AG09319 (cell line): ENCODE measurements at regions not wholly inside any gene's neighbourhood (a gene's known extent, or its start where the extent isn't known, plus 50 kb on each side); places are given as distances from the start of the nearest gene placed in this dataset.

Experiments
- DNase-seq: peaks from one replicate; pipeline ENCODE4 v3.0.0-alpha.2; 2010; ENCODE audit warnings: low read depth; ENCODE audit errors: extremely low read depth
- CTCF ChIP-seq: IDR thresholded peaks from 2 replicates; pipeline ENCODE4 v1.5.1; 2011; ENCODE audit warnings: low read depth, mild to moderate bottlenecking, inconsistent platforms, low read length, moderate library complexity

DNA sequence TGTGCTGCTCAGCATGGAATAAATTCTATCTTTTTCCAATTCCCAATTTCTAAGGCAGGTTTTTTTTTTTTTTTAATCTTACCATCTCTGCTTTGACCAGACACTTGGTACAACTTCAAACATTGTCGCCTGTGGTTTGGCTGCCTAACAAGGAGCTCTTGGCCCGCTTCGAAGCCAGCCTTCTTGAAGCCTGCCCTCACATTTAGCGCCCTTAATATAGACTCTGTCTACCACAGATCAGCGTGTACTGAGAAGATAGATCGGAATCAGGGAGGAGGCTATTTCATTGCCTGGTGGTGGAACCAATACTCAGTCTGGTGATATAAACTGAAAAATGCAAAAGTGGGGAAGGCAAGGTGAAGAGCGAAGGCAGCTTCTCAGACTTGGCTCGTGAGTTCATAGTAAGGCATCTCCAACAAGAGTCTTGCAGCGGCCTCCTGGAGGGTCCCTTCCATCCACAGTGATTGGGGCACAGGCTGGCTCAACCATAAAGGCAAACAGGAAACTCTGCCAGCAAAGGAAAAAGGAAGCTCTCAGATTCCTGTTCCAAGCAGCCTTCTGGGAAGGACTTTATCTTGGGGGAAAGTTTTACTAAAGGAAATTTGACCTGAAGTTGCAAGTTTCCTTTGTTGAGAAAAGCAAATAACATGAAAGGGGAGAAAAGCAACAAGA lies 103.2 kb upstream of the BCL2L14 start:
- TF ChIP-seq CTCF: no peak
- no peak for DNase-seq

DNA sequence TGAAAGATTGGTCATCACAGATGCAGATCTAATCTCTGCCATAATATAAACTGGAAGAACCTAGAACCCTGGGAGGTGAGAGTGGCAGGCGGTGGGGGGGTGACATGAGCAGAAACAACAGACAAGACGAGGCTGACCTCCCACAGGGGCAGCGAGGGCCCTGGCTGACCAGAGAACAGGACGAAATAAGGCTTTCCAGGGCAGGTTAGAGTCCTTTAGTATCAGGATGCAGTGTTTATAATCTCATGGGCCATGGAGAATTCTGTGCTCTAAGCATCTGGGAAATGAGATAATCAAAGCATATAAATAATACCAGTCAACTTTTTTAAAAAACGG lies 102.7 kb upstream of the BCL2L14 start:
- no peak for DNase-seq
- TF ChIP-seq CTCF: no peak

GRCh38 chr12:11968516-11968915 lies 102.2 kb upstream of the BCL2L14 start:
- no peak for TF ChIP-seq CTCF
- DNase-seq: no peak

DNA sequence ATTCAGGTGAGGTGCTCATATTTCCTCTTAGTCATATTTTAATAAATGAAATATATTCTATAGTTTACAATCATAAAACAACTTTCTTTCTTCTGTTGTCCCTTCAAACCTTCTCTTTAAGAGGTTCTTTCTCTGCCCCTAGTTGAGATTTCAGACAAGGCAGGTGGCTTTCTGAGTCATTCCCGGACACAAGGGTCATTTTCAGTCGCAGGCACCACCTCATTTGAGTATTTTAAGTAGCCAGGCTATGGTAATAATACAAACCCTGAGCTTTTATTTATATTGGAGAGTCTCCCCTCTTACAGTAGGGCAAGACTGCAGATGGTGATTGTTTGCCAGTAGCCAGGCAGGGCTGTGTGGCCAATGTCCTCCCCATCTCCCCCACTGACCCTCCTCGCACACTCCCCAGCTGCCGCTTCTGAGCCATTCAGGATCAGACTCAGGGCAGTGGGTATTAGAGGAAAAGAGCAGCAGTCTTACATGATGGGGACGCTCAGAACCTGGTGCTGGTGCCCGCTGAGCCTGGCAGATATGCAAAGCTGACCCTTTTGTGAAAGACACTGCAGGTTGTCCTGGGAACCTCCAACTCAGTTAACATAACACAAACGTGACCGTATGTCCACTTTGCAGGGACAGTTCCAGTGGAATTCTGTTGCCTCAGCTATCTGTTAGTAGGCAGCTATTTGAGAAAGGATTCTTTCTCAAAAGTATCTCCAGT lies 101.1 kb upstream of the BCL2L14 start:
- TF ChIP-seq CTCF: no peak
- DNase-seq: no peak

DNA sequence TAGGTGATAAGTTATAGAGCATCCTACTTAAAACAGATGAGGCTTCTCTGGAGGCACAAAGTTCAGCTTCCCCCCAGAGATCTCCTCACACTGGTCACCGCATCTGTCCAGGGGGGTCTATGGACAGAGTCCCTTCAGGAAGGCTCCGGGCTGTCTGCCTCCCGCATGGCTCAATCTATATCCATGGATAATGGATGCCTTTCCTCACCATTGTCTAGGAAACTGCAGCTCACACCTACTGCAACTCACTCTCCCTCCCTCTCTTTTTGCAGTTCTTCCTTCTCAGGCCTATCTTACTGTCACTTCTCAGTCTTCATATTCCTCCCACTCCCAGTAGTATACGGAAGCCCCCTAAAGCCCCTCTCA lies 100.6 kb upstream of the BCL2L14 start:
- DNase-seq: no peak
- no peak for TF ChIP-seq CTCF

- no peak for TF ChIP-seq CTCF
- no peak for DNase-seq
These were observed 97.3 kb upstream of the BCL2L14 start for GRCh38 chr12:11973396-11973795.

- DNase-seq: no peak
- no peak for TF ChIP-seq CTCF
These were observed 94.7 kb upstream of the BCL2L14 start for GRCh38 chr12:11976005-11976404.
